Epithelial cell of proximal tubule (primary cell): ENCODE measurements at regions not wholly inside any gene's neighbourhood (a gene's known extent, or its start where the extent isn't known, plus 50 kb on each side); places are given as distances from the start of the nearest gene placed in this dataset.
A peak's percentile ranks its signal among the peaks of the same experiment; 100 is the strongest.

Experiments used
- DNase-seq: peaks from one replicate; pipeline ENCODE4 v3.0.0-alpha.2; 2011; ENCODE audit warnings: low read depth
- H3K4me3 ChIP-seq: 2 replicates; pipeline ENCODE4 v1.5.1; 2011; ENCODE audit warnings: low read depth, mild to moderate bottlenecking, low read length
- TF ChIP-seq, protein P1 (sequence below): conservative IDR thresholded peaks from 2 replicates; pipeline ENCODE4 v1.5.1; 2012; ENCODE audit warnings: low read depth, mild to moderate bottlenecking, low read length

- no peak overlapping the region for H3K4me3 ChIP-seq
- TF ChIP-seq, protein P1, sequence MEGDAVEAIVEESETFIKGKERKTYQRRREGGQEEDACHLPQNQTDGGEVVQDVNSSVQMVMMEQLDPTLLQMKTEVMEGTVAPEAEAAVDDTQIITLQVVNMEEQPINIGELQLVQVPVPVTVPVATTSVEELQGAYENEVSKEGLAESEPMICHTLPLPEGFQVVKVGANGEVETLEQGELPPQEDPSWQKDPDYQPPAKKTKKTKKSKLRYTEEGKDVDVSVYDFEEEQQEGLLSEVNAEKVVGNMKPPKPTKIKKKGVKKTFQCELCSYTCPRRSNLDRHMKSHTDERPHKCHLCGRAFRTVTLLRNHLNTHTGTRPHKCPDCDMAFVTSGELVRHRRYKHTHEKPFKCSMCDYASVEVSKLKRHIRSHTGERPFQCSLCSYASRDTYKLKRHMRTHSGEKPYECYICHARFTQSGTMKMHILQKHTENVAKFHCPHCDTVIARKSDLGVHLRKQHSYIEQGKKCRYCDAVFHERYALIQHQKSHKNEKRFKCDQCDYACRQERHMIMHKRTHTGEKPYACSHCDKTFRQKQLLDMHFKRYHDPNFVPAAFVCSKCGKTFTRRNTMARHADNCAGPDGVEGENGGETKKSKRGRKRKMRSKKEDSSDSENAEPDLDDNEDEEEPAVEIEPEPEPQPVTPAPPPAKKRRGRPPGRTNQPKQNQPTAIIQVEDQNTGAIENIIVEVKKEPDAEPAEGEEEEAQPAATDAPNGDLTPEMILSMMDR = no peak
- DNase-seq = no peak
Observed at GRCh38 chr18:39781565-39781964, 2173.5 kb upstream of the PIK3C3 start.

DNA sequence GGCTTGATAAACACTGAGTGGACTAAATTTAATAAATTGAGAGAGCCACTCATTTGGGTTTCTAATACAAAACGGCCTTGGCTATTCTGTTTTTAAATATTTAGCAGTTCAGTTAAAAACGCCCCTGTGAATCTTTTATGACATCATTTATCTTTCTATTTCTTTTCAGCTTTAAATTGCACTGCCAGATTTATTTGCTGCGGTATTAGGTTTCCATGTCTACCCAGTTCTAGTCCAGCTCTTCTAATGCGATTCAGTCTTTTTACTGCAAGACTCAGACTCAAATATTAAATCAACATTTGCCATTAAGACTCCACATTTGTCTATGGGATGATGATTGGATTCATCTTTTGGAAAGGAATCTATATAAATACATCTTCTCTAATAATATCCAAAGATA is 2174.3 kb upstream of the PIK3C3 start:
- TF ChIP-seq, protein P1 = no peak
- no peak for DNase-seq
- no peak overlapping the region for H3K4me3 ChIP-seq

DNA sequence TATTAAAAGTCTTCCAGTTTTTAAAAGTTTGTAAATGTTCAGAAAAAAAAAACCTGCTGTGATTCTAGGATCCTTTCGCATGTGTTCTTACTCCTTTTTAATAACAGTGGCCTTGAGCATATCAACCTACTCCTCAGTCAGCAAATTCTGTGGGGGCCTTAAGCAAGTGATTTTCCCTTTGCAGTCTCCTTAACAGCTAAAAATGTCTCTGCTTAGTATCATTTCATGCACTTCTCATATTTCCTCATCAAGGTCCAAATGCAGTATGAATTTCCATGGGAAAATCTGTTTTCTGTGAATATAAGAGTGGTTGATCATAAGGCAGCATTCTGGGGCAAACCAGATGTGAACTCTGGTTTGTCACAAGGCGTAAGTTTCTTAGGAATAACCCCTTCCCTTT is 2175.1 kb upstream of the PIK3C3 start:
- TF ChIP-seq, protein P1 = no peak
- no peak for DNase-seq
- no peak overlapping the region for H3K4me3 ChIP-seq

- H3K4me3 ChIP-seq = no peak overlapping the region
- DNase-seq = peak; percentile 47
- TF ChIP-seq, protein P1 = no peak
Observed at GRCh38 chr18:39776766-39777165, 2178.3 kb upstream of the PIK3C3 start.

GRCh38 chr18:39774957-39775598 is 2180.0 kb upstream of the PIK3C3 start:
- no peak for DNase-seq
- TF ChIP-seq, protein P1 = no peak
- H3K4me3 ChIP-seq = no peak overlapping the region

GRCh38 chr18:39773646-39774045 is 2181.4 kb upstream of the PIK3C3 start:
- TF ChIP-seq, protein P1 = no peak
- no peak for DNase-seq
- no peak overlapping the region for H3K4me3 ChIP-seq
